Superior temporal gyrus (tissue), 1 donor: ENCODE measurements at regions not wholly inside any gene's neighbourhood (a gene's known extent, or its start where the extent isn't known, plus 50 kb on each side); places are given as distances from the start of the nearest gene placed in this dataset.
"Not testable (repeated sequence)": the region's sequence is repeated elsewhere in the genome, so short reads cannot be mapped to it uniquely, and the experiment has no call there.

ENCODE experiments used
- DNase-seq: peaks from one replicate; pipeline ENCODE4 v3.0.0-alpha.2; 2016; ENCODE audit errors: extremely low spot score

GRCh38 chr6:121760191-121760590 lies 324.7 kb downstream of the GJA1 start:
- no peak for DNase-seq

DNA sequence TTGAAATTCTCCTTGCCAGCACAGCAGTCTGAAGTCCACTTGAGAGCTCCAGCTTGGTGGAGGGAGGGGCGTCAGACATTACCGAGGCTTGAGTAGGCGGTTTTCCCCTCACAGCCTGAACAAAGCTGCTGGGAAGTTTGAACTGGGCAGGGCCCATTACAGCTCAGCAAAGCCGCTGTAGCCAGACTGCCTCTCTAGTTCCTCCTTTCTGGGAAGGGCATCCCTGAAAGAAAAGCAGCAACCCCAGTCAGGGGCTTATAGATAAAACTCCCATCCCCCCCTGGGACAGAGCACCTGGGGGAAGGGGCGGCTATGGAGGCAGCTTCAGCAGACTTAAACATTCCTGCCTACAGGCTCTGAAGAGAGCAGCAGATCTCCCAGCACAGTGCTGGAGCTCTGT lies 325.3 kb downstream of the GJA1 start:
- DNase-seq: no peak

- no peak for DNase-seq
Measured at GRCh38 chr6:121764493-121764892, 329.0 kb downstream of the GJA1 start.

GRCh38 chr6:121765060-121765459 lies 329.6 kb downstream of the GJA1 start:
- DNase-seq: no peak

GRCh38 chr6:121767211-121767610 lies 331.8 kb downstream of the GJA1 start:
- no peak for DNase-seq

DNA sequence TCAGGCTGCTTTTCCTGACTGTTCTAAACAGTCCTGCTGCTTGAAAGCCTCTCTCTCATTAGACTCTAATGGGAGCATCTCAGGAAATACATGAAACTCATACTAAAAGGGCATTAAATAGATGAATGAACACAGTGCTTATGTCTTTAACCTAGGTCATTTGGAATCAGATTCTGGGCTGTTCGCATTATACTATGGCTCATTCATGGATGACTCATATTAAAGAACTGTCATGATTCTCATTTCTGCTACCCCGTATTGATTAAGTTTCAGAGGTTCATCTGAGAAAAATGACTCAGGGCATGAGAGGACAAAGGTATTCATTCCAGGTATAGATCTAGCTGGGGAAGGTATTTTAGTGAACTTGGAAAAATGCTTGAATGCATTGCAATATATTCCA lies 335.5 kb downstream of the GJA1 start:
- no peak for DNase-seq

DNA sequence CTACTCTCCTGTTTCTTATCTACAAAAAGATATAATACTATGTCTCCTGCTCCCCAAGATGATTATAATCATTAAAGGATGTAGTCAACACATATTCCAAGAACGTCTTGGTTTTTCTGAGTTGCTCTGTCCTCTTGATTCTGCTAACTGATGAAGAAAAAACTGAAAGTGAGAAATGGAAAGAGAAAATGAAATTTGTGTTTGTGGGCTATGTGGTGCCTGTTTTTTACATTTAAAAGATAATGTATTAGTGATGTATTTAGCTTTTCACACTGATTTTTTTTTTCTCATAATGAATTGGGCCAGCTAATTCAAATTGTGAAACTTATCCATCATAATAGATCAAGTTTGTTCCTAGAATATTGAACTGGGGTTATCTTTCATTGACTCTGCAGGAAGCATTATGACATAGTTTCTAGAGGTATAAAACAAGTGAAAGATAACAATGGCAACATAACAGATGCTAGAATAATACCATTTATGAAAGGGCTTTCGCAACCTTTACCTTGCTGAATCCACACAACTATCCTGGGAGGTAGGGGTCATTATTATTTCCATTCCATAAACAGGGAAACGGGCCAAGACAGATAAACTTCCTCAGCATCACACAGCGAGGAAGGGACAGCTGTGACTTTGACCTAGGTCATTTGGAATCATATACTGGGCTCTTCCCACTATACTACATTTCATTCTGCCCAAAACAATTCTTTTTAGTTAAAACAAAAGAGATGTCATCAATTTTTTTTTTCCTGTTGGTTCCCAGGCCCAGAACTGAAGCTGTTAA lies 336.7 kb downstream of the GJA1 start:
- DNase-seq: no peak

- DNase-seq: no peak
Measured at GRCh38 chr6:121776054-121776453, 340.6 kb downstream of the GJA1 start.

GRCh38 chr6:121780325-121781321 lies 345.2 kb downstream of the GJA1 start:
- no peak for DNase-seq

DNA sequence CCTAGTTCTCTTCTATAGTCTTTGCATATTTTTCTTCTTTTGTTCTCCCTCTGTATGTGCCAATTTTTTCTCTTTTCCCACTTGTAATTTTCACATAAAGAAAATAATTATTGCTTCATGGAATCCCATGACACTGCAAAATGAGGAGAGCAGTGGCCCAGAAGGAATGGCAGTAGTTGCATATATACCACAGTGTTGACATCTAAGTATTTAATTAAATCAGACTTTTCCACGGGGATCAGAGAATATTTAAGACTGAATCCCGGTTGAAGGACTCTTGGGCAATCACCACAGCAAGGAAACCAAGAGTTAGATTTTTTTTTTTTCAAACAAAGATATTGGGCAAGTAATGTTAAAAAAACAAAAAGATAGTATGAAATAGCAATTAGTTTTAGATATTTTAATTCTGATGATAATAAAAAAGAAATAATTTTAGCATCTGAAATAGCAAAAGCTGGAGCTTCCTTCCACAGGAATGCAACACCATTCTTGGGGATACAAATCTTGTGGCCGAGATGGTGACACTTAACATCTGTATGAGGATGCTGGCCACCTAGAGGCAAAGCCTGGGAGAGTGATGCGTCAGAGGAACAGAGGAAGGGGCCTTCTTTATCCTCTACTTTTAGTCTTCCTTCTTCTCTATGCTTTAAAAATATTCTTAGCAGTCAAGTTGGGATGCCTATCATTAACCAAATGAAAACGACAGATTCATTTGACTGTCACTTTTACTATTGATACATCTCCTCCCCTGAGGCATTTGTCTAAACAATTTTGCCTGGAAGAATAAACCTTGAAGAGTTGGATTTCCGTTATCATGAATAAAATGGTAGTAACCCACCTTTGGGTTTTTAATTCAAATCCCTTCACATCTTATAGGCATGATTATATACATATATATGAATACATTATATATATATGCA lies 356.2 kb downstream of the GJA1 start:
- DNase-seq: no peak

DNA sequence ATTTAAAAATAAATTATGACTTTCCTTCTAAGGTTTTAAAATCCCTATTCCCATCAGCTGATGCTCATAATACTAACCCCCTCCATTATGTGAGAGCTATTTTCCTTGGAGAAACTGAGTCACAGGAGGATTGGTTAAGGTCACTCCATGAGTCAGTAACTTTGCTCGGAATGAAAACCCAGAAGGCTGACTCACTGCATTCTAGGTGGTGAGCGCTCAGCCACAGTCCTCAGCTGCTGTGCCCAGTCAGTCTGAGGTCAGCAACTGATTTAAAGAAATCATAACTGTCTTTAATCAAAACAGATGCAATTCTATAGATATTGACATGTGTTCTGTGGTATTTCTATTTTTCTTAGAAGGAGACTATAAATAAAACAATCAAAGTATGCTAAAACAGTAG lies 359.2 kb downstream of the GJA1 start:
- no peak for DNase-seq

GRCh38 chr6:121797598-121797997 lies 362.2 kb downstream of the GJA1 start:
- DNase-seq: not testable (repeated sequence)

DNA sequence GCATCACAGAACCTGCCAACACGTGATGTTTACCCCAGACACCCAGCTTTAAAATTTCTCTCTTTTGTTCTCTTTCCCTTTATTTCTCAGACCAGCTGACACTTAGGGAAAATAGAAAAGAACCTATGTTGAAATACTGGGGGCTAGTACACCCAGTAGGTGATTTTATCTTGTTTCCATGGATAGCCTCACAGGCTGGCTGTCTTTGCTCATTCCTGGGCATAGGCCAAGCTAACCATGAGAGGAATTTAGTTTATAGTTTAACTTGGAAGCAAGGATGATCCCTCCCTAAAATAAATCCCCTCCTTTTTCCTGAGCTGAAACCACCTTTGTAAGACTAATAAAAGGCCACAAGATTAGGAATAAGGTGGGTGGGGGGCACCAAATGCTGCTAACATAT lies 362.7 kb downstream of the GJA1 start:
- not testable (repeated sequence) for DNase-seq

DNA sequence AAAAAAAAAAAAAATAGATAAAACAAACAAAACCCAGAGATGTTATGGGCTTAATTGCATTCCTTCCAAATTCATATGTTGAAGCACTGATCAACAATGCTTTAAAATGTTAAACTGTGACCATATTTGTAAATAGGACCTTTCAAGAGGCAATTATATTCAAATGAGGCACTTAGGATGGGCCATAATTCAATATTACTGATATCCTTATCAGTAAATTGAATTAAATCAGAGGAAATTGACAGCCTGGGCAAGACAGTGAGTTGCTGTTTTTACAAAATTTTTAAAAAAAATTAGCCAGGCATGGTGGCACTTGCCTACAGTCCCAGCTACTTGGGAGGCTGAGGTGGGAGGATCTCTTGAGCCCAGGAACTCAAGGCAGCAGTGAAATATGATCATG lies 364.1 kb downstream of the GJA1 start:
- DNase-seq: no peak

DNA sequence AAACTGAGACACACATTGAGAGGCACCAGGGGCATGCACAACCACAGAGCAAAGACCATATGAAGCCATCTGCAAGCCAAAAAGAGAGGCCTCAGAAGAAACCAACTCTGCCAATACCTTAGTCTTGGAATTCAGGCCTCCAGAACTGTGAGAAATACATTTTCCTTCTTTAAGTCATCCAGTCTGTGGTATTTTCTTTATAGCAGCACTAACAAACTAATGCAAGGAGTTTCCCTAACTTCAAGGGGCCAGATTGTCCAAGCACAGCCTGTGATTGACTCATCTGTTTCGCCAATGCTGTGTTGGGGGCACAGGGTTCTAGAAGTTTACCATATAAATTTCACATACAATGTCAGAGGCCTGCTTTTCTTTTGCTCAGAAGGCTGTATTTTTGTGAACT lies 364.6 kb downstream of the GJA1 start:
- DNase-seq: no peak

DNA sequence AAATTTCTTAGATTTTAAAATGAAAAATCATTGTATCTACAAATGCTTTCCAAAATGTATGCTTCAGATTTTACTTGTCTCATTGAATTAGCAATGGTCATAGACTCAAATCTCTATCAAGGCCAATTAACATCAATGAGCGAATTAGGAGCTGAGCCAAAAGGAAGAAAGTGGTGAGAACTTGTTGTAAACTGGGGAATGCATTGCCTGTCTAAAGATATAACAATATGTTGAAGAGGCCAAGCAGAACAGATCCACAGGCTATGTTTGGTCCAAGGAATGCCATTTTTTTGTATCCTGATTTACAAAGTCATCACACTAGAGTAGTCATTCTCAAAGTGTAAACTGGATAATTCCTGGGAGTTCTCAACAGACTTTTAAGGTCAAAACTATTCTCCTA lies 370.7 kb downstream of the GJA1 start:
- no peak for DNase-seq

DNA sequence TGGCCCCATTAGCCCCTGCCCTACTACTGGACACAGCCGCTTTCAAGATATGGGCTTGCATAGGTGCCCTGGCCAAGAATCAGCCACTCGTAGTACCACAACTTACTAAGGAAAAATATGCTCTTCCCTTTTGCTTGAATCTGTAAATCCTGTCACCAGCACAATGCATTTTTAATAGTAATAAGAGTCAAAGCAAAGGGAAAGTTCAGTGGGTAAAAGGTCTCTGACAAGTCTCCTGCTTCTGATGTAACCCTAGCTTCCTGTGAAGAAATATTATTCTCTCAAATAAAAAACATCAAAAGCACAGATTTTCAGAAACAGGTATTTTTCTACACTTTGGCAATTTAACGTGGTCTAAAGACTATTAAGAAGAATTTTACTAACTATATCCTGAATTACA lies 373.8 kb downstream of the GJA1 start:
- no peak for DNase-seq

DNA sequence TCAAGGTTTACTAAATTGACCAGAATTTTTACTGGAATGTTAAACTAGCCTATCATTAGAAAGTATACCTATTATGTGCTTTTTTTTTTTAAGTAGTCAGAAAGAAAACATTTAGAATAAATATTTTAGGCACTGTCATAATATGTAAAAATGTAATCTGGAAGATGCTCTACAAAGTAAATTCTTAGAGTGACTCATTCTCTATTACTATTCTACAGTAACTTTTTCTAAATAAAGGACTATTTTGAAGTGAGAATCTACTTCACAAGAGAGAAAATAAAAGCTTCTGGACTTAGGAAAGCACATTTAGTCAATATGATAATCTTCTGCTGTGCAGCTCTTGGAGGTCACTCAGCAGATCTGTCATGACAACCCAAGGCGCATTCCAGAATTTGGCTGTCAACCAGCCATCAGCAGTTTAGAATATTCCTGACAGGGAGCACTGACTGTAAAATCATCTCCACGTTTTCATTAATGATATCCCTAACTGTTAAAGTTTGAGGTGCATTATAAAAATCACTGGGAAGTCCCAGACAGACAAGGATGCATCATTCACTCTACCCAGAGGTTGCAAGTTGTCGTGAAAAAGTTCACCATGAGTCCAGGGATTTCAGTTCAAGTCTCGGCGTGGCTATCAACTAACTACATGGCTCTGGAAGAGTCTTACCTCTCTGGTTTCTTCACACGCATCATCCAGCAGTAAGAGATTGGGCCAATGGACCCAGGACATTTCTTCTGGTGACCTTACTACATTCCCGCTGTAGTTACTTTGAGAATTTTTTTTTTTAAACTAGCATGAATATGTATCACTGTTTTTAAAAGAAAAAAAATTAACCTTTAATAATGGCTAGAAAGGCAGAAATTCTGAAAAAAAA lies 374.9 kb downstream of the GJA1 start:
- DNase-seq: no peak

- no peak for DNase-seq
Measured at GRCh38 chr6:121811106-121811505, 375.7 kb downstream of the GJA1 start.

DNA sequence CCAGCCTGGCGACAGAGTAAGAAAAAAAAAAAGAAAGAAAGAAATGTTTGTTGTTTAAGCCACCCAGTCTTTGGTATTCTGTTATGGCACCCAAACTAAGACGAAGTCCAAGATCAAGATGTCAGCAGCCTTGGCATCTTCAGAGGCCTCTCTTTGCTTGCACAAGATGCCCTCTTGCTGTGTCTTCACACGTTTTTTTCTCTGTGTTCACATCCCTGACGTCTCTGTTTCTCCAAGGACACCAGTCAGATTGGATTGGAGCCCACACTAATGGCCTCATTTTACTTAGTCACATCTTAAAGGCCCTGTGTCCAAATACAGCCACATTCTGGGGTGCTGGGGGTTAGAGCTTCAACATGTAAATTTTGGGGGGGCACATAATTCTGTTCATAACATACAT lies 380.9 kb downstream of the GJA1 start:
- DNase-seq: no peak
